ENCODE measurements at regions not wholly inside any gene's neighbourhood (a gene's known extent, or its start where the extent isn't known, plus 50 kb on each side); places are given as distances from the start of the nearest gene placed in this dataset.
"Not testable (repeated sequence)": the region's sequence is repeated elsewhere in the genome, so short reads cannot be mapped to it uniquely, and the experiment has no call there.

- 73 to 96% (median 90%) methylated on average over 2 of the region's 2 CpGs for WGBS, 5 donors
- H3K27ac ChIP-seq = no peak overlapping the region
- no peaks in the 10 kb centered on the region for H3K27me3 ChIP-seq (replicated peaks in 1 of 7)
- H3K9me3 ChIP-seq = peaks cover 0 to 9% (median 0%) of the 10 kb centered on the region in 8 donors
- no peak for DNase-seq
- no peaks in the 10 kb centered on the region for H3K4me1 ChIP-seq
- TF ChIP-seq POLR2AphosphoS5 (IDR thresholded peaks at IDR 0.05) (no peak), CTCF (IDR thresholded peaks at IDR 0.05 in 8 of 11, conservative IDR thresholded peaks at IDR 0.05 in 3 of 11) (no peak), POLR2A (IDR thresholded peaks at IDR 0.05) (no peak)
- H3K4me3 ChIP-seq = no peak overlapping the region
- no peaks in the 10 kb centered on the region for H3K36me3 ChIP-seq
- intact Hi-C loops (cut with DNase I; ENCODE audit: low total_unique reads) = no loop called here
These were observed 840.6 kb downstream of the BRINP3 start for GRCh38 chr1:189637041-189637440.

GRCh38 chr1:189644156-189644555 lies 833.5 kb downstream of the BRINP3 start:
- H3K27ac ChIP-seq; H3K36me3 ChIP-seq; H3K4me1 ChIP-seq; intact Hi-C loops (cut with DNase I; ENCODE audit: low total_unique reads); H3K27me3 ChIP-seq (replicated peaks in 1 of 7); DNase-seq; H3K4me3 ChIP-seq: not testable (repeated sequence)
- H3K9me3 ChIP-seq = peaks cover 0 to 14% (median 3%) of the 10 kb centered on the region in 8 donors
- 76 to 83% (median 80%) methylated on average over 5 of the region's 5 CpGs for WGBS, 5 donors

- no peaks in the 10 kb centered on the region for H3K27me3 ChIP-seq (replicated peaks in 1 of 7)
- intact Hi-C loops (cut with DNase I; ENCODE audit: low total_unique reads) = no loop called here
- H3K4me1 ChIP-seq = no peaks in the 10 kb centered on the region
- H3K9me3 ChIP-seq = peaks cover 0 to 14% (median 3%) of the 10 kb centered on the region in 8 donors
- TF ChIP-seq POLR2A (IDR thresholded peaks at IDR 0.05) (no peak), POLR2AphosphoS5 (IDR thresholded peaks at IDR 0.05) (no peak), CTCF (IDR thresholded peaks at IDR 0.05 in 8 of 11, conservative IDR thresholded peaks at IDR 0.05 in 3 of 11) (no peak)
- no peak overlapping the region for H3K27ac ChIP-seq
- no peaks in the 10 kb centered on the region for H3K36me3 ChIP-seq
- DNase-seq = no peak
- WGBS, 5 donors = 92 to 98% (median 97%) methylated on average over 4 of the region's 4 CpGs
- H3K4me3 ChIP-seq = no peak overlapping the region
These were observed 832.7 kb downstream of the BRINP3 start for GRCh38 chr1:189644970-189645369.

DNA sequence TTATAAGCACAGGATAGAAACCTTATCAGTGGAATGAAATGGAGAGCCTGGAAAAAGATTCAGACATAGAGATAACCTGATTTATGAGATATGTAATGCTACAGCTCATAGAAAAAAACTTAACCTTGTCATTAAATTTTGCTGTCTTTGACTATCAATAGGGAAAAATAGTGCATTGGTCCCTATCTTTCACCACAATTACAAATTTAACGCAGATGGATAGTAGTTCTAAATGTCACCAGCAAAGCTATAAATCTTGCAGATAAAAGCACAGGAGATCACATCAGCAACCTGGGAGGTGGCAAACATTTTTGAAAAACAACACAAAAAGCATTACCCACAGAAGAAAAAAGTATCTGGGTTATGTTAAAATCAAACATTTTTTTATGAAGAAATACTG lies 831.6 kb downstream of the BRINP3 start:
- Histone ChIP-seq H3K27ac (no peak overlapping the region), H3K9me3 (peaks cover 0 to 14% (median 5%) of the 10 kb centered on the region in 8 donors), H3K4me1 (no peaks in the 10 kb centered on the region), H3K27me3 (replicated peaks in 1 of 7) (no peaks in the 10 kb centered on the region), H3K36me3 (no peaks in the 10 kb centered on the region), H3K4me3 (no peak overlapping the region)
- WGBS, 5 donors = 83 to 98% (median 86%) methylated on average over 1 of the region's 1 CpG
- intact Hi-C loops (cut with DNase I; ENCODE audit: low total_unique reads) = no loop called here
- DNase-seq = no peak
- TF ChIP-seq POLR2A (IDR thresholded peaks at IDR 0.05) (no peak), POLR2AphosphoS5 (IDR thresholded peaks at IDR 0.05) (no peak), CTCF (IDR thresholded peaks at IDR 0.05 in 8 of 11, conservative IDR thresholded peaks at IDR 0.05 in 3 of 11) (no peak)

- H3K27me3 ChIP-seq (replicated peaks in 1 of 7) = no peaks in the 10 kb centered on the region
- no peaks in the 10 kb centered on the region for H3K4me1 ChIP-seq
- no peak overlapping the region for H3K27ac ChIP-seq
- H3K9me3 ChIP-seq = peaks cover 0 to 5% (median 0%) of the 10 kb centered on the region in 8 donors
- intact Hi-C loops (cut with DNase I; ENCODE audit: low total_unique reads) = no loop called here
- H3K4me3 ChIP-seq = no peak overlapping the region
- DNase-seq = no peak
- no peaks in the 10 kb centered on the region for H3K36me3 ChIP-seq
- TF ChIP-seq CTCF (IDR thresholded peaks at IDR 0.05 in 8 of 11, conservative IDR thresholded peaks at IDR 0.05 in 3 of 11) (no peak), POLR2A (IDR thresholded peaks at IDR 0.05) (no peak), POLR2AphosphoS5 (IDR thresholded peaks at IDR 0.05) (no peak)
These were observed 822.8 kb downstream of the BRINP3 start for GRCh38 chr1:189654906-189655305.
